ENCODE measurements at regions not wholly inside any gene's neighbourhood (a gene's known extent, or its start where the extent isn't known, plus 50 kb on each side); places are given as distances from the start of the nearest gene placed in this dataset.

GRCh38 chr1:232292239-232292638 lies 337.7 kb downstream of the SIPA1L2 start:
- no peak for TF ChIP-seq CTCF (conservative IDR thresholded peaks at IDR 0.05; ENCODE audit: low read length)
- DNase-seq (ENCODE audit: low read depth), result no peak

GRCh38 chr1:232291681-232292080 lies 338.3 kb downstream of the SIPA1L2 start:
- no peak for TF ChIP-seq CTCF (conservative IDR thresholded peaks at IDR 0.05; ENCODE audit: low read length)
- no peak overlapping the region for H3K4me3 ChIP-seq (ENCODE audit: low read length)
- DNase-seq (ENCODE audit: low read depth), result no peak

More at GRCh38 chr1:232292239-232292638, 337.7 kb downstream of the SIPA1L2 start:
- no peak overlapping the region for H3K4me3 ChIP-seq (ENCODE audit: low read length)

- H3K4me3 ChIP-seq (ENCODE audit: low read length), result no peak overlapping the region
- no peak for TF ChIP-seq CTCF (conservative IDR thresholded peaks at IDR 0.05; ENCODE audit: low read length)
- DNase-seq (ENCODE audit: low read depth), result no peak
These were observed 338.7 kb downstream of the SIPA1L2 start for GRCh38 chr1:232291261-232291660.

- no peak overlapping the region for H3K4me3 ChIP-seq (ENCODE audit: low read length)
- no peak for DNase-seq (ENCODE audit: low read depth)
- TF ChIP-seq CTCF (conservative IDR thresholded peaks at IDR 0.05; ENCODE audit: low read length), result no peak
These were observed 339.4 kb downstream of the SIPA1L2 start for GRCh38 chr1:232290570-232290969.

- peak; percentile 16 for DNase-seq (ENCODE audit: low read depth)
- no peak overlapping the region for H3K4me3 ChIP-seq (ENCODE audit: low read length)
- TF ChIP-seq CTCF (conservative IDR thresholded peaks at IDR 0.05; ENCODE audit: low read length), result no peak
These were observed 342.0 kb downstream of the SIPA1L2 start for GRCh38 chr1:232287676-232288569.

- TF ChIP-seq CTCF (conservative IDR thresholded peaks at IDR 0.05; ENCODE audit: low read length), result no peak
- H3K4me3 ChIP-seq (ENCODE audit: low read length), result no peak overlapping the region
- no peak for DNase-seq (ENCODE audit: low read depth)
These were observed 344.8 kb downstream of the SIPA1L2 start for GRCh38 chr1:232285138-232285537.

GRCh38 chr1:232283864-232284263 lies 346.1 kb downstream of the SIPA1L2 start:
- TF ChIP-seq CTCF (conservative IDR thresholded peaks at IDR 0.05; ENCODE audit: low read length), result no peak
- DNase-seq (ENCODE audit: low read depth), result no peak
- H3K4me3 ChIP-seq (ENCODE audit: low read length), result no peak overlapping the region
